EH (cell line): ENCODE measurements at regions not wholly inside any gene's neighbourhood (a gene's known extent, or its start where the extent isn't known, plus 50 kb on each side); places are given as distances from the start of the nearest gene placed in this dataset.

Source experiments
- DNase-seq: peaks from one replicate; pipeline ENCODE4 v3.0.0-alpha.2; 2015; ENCODE audit warnings: low read depth

GRCh38 chr4:180581061-180581460, 1662.1 kb upstream of the TENM3 start:
- no peak for DNase-seq

GRCh38 chr4:180587379-180587778, 1655.8 kb upstream of the TENM3 start:
- DNase-seq, result no peak

- DNase-seq, result no peak
Measured at GRCh38 chr4:180589575-180589974, 1653.6 kb upstream of the TENM3 start.

- no peak for DNase-seq
Measured at GRCh38 chr4:180596888-180597483, 1646.2 kb upstream of the TENM3 start.

- no peak for DNase-seq
Measured at GRCh38 chr4:180598281-180598680, 1644.9 kb upstream of the TENM3 start.

GRCh38 chr4:180603791-180604190, 1639.4 kb upstream of the TENM3 start:
- DNase-seq, result no peak

GRCh38 chr4:180610324-180610723, 1632.9 kb upstream of the TENM3 start:
- DNase-seq, result no peak

GRCh38 chr4:180615746-180616145, 1627.5 kb upstream of the TENM3 start:
- no peak for DNase-seq

GRCh38 chr4:180617196-180617595, 1626.0 kb upstream of the TENM3 start:
- no peak for DNase-seq

GRCh38 chr4:180618396-180618795, 1624.8 kb upstream of the TENM3 start:
- DNase-seq, result no peak

- DNase-seq, result no peak
Measured at GRCh38 chr4:180619440-180619839, 1623.8 kb upstream of the TENM3 start.

GRCh38 chr4:180622254-180622653, 1620.9 kb upstream of the TENM3 start:
- DNase-seq, result no peak

GRCh38 chr4:180625653-180626052, 1617.5 kb upstream of the TENM3 start:
- DNase-seq, result no peak

- DNase-seq, result no peak
Measured at GRCh38 chr4:180630012-180630665, 1613.1 kb upstream of the TENM3 start.

GRCh38 chr4:180634306-180634705, 1608.9 kb upstream of the TENM3 start:
- DNase-seq, result no peak

GRCh38 chr4:180635281-180635680, 1607.9 kb upstream of the TENM3 start:
- no peak for DNase-seq

GRCh38 chr4:180636696-180637404, 1606.4 kb upstream of the TENM3 start:
- no peak for DNase-seq

GRCh38 chr4:180637616-180638015, 1605.6 kb upstream of the TENM3 start:
- no peak for DNase-seq

- no peak for DNase-seq
Measured at GRCh38 chr4:180640193-180640592, 1603.0 kb upstream of the TENM3 start.

- DNase-seq, result no peak
Measured at GRCh38 chr4:180641495-180641894, 1601.7 kb upstream of the TENM3 start.

- DNase-seq, result no peak
Measured at GRCh38 chr4:180642732-180643131, 1600.5 kb upstream of the TENM3 start.

GRCh38 chr4:180650273-180650672, 1592.9 kb upstream of the TENM3 start:
- DNase-seq, result no peak

GRCh38 chr4:180652533-180652932, 1590.7 kb upstream of the TENM3 start:
- DNase-seq, result no peak
